Neutrophil (primary cell): ENCODE measurements at regions not wholly inside any gene's neighbourhood (a gene's known extent, or its start where the extent isn't known, plus 50 kb on each side); places are given as distances from the start of the nearest gene placed in this dataset.

Experiments
- H3K27ac ChIP-seq: fragments of 200-600 bp; sonication (generic); 2 replicates; pipeline ENCODE4 v1.5.1; 2016; ENCODE audit warnings: mild to moderate bottlenecking, moderate library complexity
- H3K27me3 ChIP-seq: fragments of 200-600 bp; sonication (generic); 2 replicates; pipeline ENCODE4 v1.6.0; 2016; ENCODE audit warnings: mild to moderate bottlenecking
- H3K36me3 ChIP-seq: fragments of 200-600 bp; sonication (generic); 2 replicates; pipeline ENCODE4 v1.5.1; 2017
- H3K4me1 ChIP-seq, 2 experiments: fragments of 200-600 bp in 1 of 2; sonication (generic) in 1 of 2; 1 replicate in 1 of 2; 2 replicates in 1 of 2; pipeline versions ENCODE4 v1.5.1 to v1.6.1; 2013 to 2016; ENCODE audit warnings: low read depth in 1 of 2, low read length in 1 of 2, mild to moderate bottlenecking in 1 of 2, moderate library complexity in 1 of 2; ENCODE audit not compliant: control insufficient read depth in 1 of 2, insufficient read depth in 1 of 2
- H3K4me3 ChIP-seq, 2 experiments: fragments of 200-600 bp in 1 of 2; sonication (generic) in 1 of 2; 1 replicate in 1 of 2; 2 replicates in 1 of 2; pipeline ENCODE4 v1.5.1; 2013 to 2016; ENCODE audit warnings: low read depth in 1 of 2, low read length in 1 of 2, mild to moderate bottlenecking in 1 of 2, moderate library complexity in 1 of 2
- H3K9me3 ChIP-seq: fragments of 200-600 bp; sonication (generic); 2 replicates; pipeline ENCODE4 v1.5.1; 2016
- TF ChIP-seq, protein P1 (sequence below): fragments of 200-600 bp; sonication (generic); IDR thresholded peaks from 2 replicates; pipeline ENCODE4 v1.5.1; 2016; ENCODE audit warnings: antibody characterized with exemption

DNA sequence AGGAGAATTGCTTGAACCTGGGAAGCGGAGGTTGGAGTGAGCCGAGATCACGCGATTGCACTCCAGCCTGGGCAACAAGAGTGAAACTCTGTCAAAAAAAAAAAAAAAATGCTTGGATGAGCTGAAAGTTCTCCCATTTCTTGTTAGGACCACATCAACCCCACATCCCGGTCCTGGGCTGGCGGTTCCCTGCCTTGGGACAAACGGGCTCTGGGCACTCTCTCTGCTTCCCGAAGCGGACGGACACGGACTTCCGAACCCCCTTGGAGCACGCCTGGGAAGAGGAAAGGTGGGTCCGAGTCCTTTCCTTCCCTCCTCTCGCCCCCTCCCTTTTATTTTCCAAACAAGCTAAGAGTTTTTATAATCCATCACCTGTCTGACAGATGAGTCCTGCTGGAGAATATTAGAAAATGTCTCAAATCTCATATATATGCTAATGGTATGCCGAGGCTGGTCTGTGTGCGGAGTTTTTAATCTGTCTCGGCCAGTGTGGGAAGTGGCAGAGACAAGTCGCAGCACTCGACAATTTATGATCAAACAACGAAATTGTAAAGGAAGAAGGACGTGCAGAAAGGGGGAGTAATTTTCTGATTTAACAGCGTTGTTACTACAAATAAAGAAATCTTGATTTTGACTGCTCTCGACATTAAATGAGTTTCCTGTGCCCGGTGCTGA, 257.9 kb upstream of the IRX4 start:
- Histone ChIP-seq H3K4me1 (no peaks in the 10 kb centered on the region), H3K36me3 (no peaks in the 10 kb centered on the region), H3K9me3 (no peaks in the 10 kb centered on the region), H3K4me3 (no peak overlapping the region), H3K27ac (no peak overlapping the region), H3K27me3 (no peaks in the 10 kb centered on the region)
- TF ChIP-seq, protein P1, sequence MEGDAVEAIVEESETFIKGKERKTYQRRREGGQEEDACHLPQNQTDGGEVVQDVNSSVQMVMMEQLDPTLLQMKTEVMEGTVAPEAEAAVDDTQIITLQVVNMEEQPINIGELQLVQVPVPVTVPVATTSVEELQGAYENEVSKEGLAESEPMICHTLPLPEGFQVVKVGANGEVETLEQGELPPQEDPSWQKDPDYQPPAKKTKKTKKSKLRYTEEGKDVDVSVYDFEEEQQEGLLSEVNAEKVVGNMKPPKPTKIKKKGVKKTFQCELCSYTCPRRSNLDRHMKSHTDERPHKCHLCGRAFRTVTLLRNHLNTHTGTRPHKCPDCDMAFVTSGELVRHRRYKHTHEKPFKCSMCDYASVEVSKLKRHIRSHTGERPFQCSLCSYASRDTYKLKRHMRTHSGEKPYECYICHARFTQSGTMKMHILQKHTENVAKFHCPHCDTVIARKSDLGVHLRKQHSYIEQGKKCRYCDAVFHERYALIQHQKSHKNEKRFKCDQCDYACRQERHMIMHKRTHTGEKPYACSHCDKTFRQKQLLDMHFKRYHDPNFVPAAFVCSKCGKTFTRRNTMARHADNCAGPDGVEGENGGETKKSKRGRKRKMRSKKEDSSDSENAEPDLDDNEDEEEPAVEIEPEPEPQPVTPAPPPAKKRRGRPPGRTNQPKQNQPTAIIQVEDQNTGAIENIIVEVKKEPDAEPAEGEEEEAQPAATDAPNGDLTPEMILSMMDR: no peak

DNA sequence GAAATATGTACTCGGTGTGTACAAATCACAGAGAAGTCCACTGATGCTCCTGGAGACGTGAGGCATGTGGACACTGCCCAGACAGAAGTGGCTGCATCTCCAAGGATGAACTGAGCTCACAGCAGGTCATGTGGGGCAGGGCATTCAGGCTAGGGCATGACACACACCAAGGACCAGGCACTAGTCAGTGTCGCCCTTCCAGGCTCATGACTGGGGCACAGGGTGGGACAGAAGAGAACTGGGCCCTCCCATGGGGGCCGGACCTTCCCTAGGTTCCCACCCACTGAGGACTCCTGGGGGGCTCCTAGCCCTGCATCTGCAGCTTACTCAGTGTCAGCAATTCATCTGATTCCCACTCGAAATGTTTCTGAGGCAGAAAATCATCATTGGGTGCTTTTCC, 256.8 kb upstream of the IRX4 start:
- Histone ChIP-seq H3K9me3 (no peaks in the 10 kb centered on the region), H3K4me3 (no peak overlapping the region), H3K27ac (no peak overlapping the region), H3K4me1 (no peaks in the 10 kb centered on the region), H3K27me3 (no peaks in the 10 kb centered on the region), H3K36me3 (no peaks in the 10 kb centered on the region)
- TF ChIP-seq, protein P1: no peak

- TF ChIP-seq, protein P1: no peak
Measured at GRCh38 chr5:2138896-2139295, 256.2 kb upstream of the IRX4 start.

DNA sequence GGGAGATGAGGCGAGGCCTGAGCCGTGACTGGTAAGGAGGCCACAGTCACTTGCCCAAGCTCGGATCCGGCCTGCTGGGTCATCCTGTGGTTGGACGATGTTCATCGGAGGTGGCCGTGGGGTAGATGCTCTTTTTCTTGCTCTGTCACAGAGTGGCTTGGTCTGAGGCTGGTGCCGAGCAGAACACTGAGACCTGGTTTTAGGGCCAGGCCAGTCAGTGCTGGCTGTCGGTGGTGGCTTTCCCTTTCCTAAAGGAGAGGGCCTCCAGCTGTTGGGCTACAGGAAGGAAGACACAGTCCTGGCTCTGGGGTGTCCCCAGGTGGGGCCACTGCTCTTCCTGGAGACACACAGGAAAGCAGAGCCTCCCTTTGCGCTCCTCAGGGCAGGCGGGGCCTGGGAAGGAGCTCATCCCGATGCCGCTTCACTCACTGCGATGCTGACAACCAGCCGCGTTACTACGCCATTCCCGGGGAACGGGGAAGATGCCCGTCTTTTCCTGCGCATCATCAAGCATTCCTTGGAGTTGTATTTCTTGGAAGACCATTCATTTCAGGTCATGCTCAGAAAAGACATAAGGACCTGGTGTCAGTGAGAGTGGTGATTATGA, 254.8 kb upstream of the IRX4 start:
- no peaks in the 10 kb centered on the region for H3K4me1 ChIP-seq
- H3K27me3 ChIP-seq: no peaks in the 10 kb centered on the region
- H3K36me3 ChIP-seq: no peaks in the 10 kb centered on the region
- H3K27ac ChIP-seq: no peak overlapping the region
- H3K4me3 ChIP-seq: no peak overlapping the region
- H3K9me3 ChIP-seq: no peaks in the 10 kb centered on the region
- TF ChIP-seq, protein P1: no peak

More at GRCh38 chr5:2138896-2139295, 256.2 kb upstream of the IRX4 start:
- Histone ChIP-seq H3K27ac (no peak overlapping the region), H3K36me3 (no peaks in the 10 kb centered on the region), H3K9me3 (no peaks in the 10 kb centered on the region), H3K4me1 (no peaks in the 10 kb centered on the region), H3K4me3 (no peak overlapping the region), H3K27me3 (no peaks in the 10 kb centered on the region)

GRCh38 chr5:2136728-2137333, 254.1 kb upstream of the IRX4 start:
- Histone ChIP-seq H3K27ac (no peak overlapping the region), H3K4me1 (no peaks in the 10 kb centered on the region), H3K36me3 (no peaks in the 10 kb centered on the region), H3K9me3 (no peaks in the 10 kb centered on the region), H3K4me3 (no peak overlapping the region), H3K27me3 (no peaks in the 10 kb centered on the region)
- TF ChIP-seq, protein P1: no peak
